Glutamatergic neuron (in vitro differentiated cells): ENCODE measurements at regions not wholly inside any gene's neighbourhood (a gene's known extent, or its start where the extent isn't known, plus 50 kb on each side); places are given as distances from the start of the nearest gene placed in this dataset.
"Not testable (repeated sequence)": the region's sequence is repeated elsewhere in the genome, so short reads cannot be mapped to it uniquely, and the experiment has no call there.

ENCODE experiments used
- DNase-seq: peaks from one replicate; pipeline ENCODE4 v3.0.0; 2022
- H3K27ac Mint-ChIP-seq: one replicate; pipeline ENCODE4 v1.8.0; 2020; ENCODE audit warnings: mild to moderate bottlenecking, mixed read lengths, inconsistent platforms; ENCODE audit not compliant: unreplicated experiment
- H3K27me3 Mint-ChIP-seq: one replicate; pipeline ENCODE4 v1.8.0; 2020; ENCODE audit warnings: mild to moderate bottlenecking, moderate library complexity, mixed read lengths, inconsistent platforms; ENCODE audit not compliant: unreplicated experiment
- H3K36me3 Mint-ChIP-seq: one replicate; pipeline ENCODE4 v1.8.0; 2020; ENCODE audit warnings: mild to moderate bottlenecking, mixed read lengths, inconsistent platforms; ENCODE audit not compliant: unreplicated experiment
- H3K4me1 Mint-ChIP-seq: one replicate; pipeline ENCODE4 v1.8.0; 2020; ENCODE audit warnings: mild to moderate bottlenecking, low read depth, mixed read lengths, inconsistent platforms; ENCODE audit not compliant: unreplicated experiment
- H3K4me3 Mint-ChIP-seq: one replicate; pipeline ENCODE4 v1.8.0; 2020; ENCODE audit warnings: mild to moderate bottlenecking, mixed read lengths, inconsistent platforms; ENCODE audit not compliant: unreplicated experiment
- H3K9me3 Mint-ChIP-seq: one replicate; pipeline ENCODE4 v1.8.0; 2020; ENCODE audit warnings: mild to moderate bottlenecking, moderate library complexity, mixed read lengths, inconsistent platforms; ENCODE audit not compliant: unreplicated experiment
- CTCF ChIP-seq: fragments of 200-600 bp; sonication (generic); IDR thresholded peaks from one replicate; pipeline ENCODE4 v1.5.0; 2021; ENCODE audit not compliant: partially characterized antibody, unreplicated experiment

GRCh38 chr7:91789086-91789485 is 91.4 kb downstream of the MTERF1 start:
- Mint-ChIP-seq H3K27ac (no peak overlapping the region), H3K27me3 (no peaks in the 10 kb centered on the region), H3K9me3 (peaks cover 1% of the 10 kb centered on the region), H3K36me3 (no peaks in the 10 kb centered on the region), H3K4me3 (no peak overlapping the region), H3K4me1 (no peaks in the 10 kb centered on the region)
- TF ChIP-seq CTCF, result no peak
- DNase-seq, result no peak

GRCh38 chr7:91789558-91789957 is 90.9 kb downstream of the MTERF1 start:
- Mint-ChIP-seq H3K27ac (no peak overlapping the region), H3K36me3 (no peaks in the 10 kb centered on the region), H3K27me3 (no peaks in the 10 kb centered on the region), H3K4me3 (no peak overlapping the region), H3K4me1 (no peaks in the 10 kb centered on the region), H3K9me3 (peaks cover 1% of the 10 kb centered on the region)
- DNase-seq, result no peak
- TF ChIP-seq CTCF, result no peak

- not testable (repeated sequence) for H3K4me3 Mint-ChIP-seq, H3K4me1 Mint-ChIP-seq, H3K9me3 Mint-ChIP-seq, DNase-seq, H3K27ac Mint-ChIP-seq, H3K36me3 Mint-ChIP-seq, H3K27me3 Mint-ChIP-seq
Observed at GRCh38 chr7:91790646-91791045, 89.9 kb downstream of the MTERF1 start.

GRCh38 chr7:91796122-91796521 is 84.4 kb downstream of the MTERF1 start:
- H3K4me1 Mint-ChIP-seq, result no peaks in the 10 kb centered on the region
- H3K27me3 Mint-ChIP-seq, result no peaks in the 10 kb centered on the region
- no peak overlapping the region for H3K4me3 Mint-ChIP-seq
- DNase-seq, result no peak
- no peaks in the 10 kb centered on the region for H3K36me3 Mint-ChIP-seq
- H3K9me3 Mint-ChIP-seq, result peaks cover 1% of the 10 kb centered on the region
- no peak for TF ChIP-seq CTCF
- no peak overlapping the region for H3K27ac Mint-ChIP-seq

GRCh38 chr7:91798425-91798824 is 82.1 kb downstream of the MTERF1 start:
- Mint-ChIP-seq H3K27me3 (peaks cover 2% of the 10 kb centered on the region), H3K9me3 (no peaks in the 10 kb centered on the region), H3K27ac (no peak overlapping the region), H3K4me1 (no peaks in the 10 kb centered on the region), H3K4me3 (no peak overlapping the region), H3K36me3 (no peaks in the 10 kb centered on the region)
- TF ChIP-seq CTCF, result no peak
- DNase-seq, result no peak

- Mint-ChIP-seq H3K27ac (no peak overlapping the region), H3K36me3 (no peaks in the 10 kb centered on the region), H3K27me3 (peaks cover 2% of the 10 kb centered on the region), H3K4me3 (no peak overlapping the region), H3K9me3 (no peaks in the 10 kb centered on the region), H3K4me1 (no peaks in the 10 kb centered on the region)
- no peak for TF ChIP-seq CTCF
- no peak for DNase-seq
Observed at GRCh38 chr7:91800389-91800788, 80.1 kb downstream of the MTERF1 start.
